Right cardiac atrium (tissue), 5 donors: ENCODE measurements at regions not wholly inside any gene's neighbourhood (a gene's known extent, or its start where the extent isn't known, plus 50 kb on each side); places are given as distances from the start of the nearest gene placed in this dataset.
"Not testable (repeated sequence)": the region's sequence is repeated elsewhere in the genome, so short reads cannot be mapped to it uniquely, and the experiment has no call there.

Experiments used
- ATAC-seq, 2 donors: fragments of 200-7000 bp; cut with Tn5 transposase; one replicate each; pipeline versions ENCODE4 v1.8.0 to v1.9.1; 2020; ENCODE audit warnings: moderate library complexity in 2 of 2, mild to moderate bottlenecking in 1 of 2
- DNase-seq, 3 donors: peaks; one replicate each; pipeline ENCODE4 v3.0.0-alpha.2; 2020
- H3K27ac ChIP-seq: one replicate; pipeline ENCODE4 v1.5.1; 2013; ENCODE audit warnings: mild to moderate bottlenecking, low read length, control low read depth, moderate library complexity
- H3K27me3 ChIP-seq: one replicate; pipeline ENCODE4 v1.6.1; 2013; ENCODE audit not compliant: control insufficient read depth, insufficient read depth
- H3K4me1 ChIP-seq: one replicate; pipeline ENCODE4 v1.6.1; 2013; ENCODE audit warnings: low read length; ENCODE audit not compliant: control insufficient read depth, insufficient read depth
- H3K4me3 ChIP-seq: one replicate; pipeline ENCODE4 v1.5.1; 2013; ENCODE audit warnings: low read length, control low read depth
- H3K9me3 ChIP-seq: one replicate; pipeline ENCODE4 v1.6.1; 2013; ENCODE audit warnings: low read length; ENCODE audit not compliant: control insufficient read depth
- WGBS: extraction: QIAGEN DNeasy Blood & Tissue Kit; methylation state at CpG from one replicate; pipeline ENCODE4 v1.1.7; 2013; 5-methylcytosine and 5-hydroxymethylcytosine counted together
- intact Hi-C, 4 donors: fragments of 100-400 bp; cut with DNase I; formaldehyde crosslinking; loops; one replicate each; pipeline versions ENCODE4 v1.11.0 to v1.14.0; 2022 to 2023
- donor health status: healthy with polysubstance abuse.
- donor health status: DM: no; HTN: yes; CAD: no.
- donor health status: DM: no; HTN: no; CAD: no.
- donor health status: DM: no; HTN: yes; CAD: no; lungs with severe emphysema.
- donor health status: DM: yes; HTN: yes; CAD: no.

- intact Hi-C loops, result no loop called here
- Histone ChIP-seq H3K4me1 (no peaks in the 10 kb centered on the region), H3K4me3 (no peak overlapping the region), H3K9me3 (no peaks in the 10 kb centered on the region), H3K27me3 (no peaks in the 10 kb centered on the region), H3K27ac (no peak overlapping the region)
- ATAC-seq, result no peak
- DNase-seq, result no peak
Measured at GRCh38 chr21:28142697-28143096, 850.0 kb downstream of the LTN1 start.

GRCh38 chr21:28138272-28138671, 854.4 kb downstream of the LTN1 start:
- H3K27ac ChIP-seq, result no peak overlapping the region
- intact Hi-C loops, result no loop called here
- no peaks in the 10 kb centered on the region for H3K27me3 ChIP-seq
- H3K4me3 ChIP-seq, result no peak overlapping the region
- H3K4me1 ChIP-seq, result no peaks in the 10 kb centered on the region
- no peaks in the 10 kb centered on the region for H3K9me3 ChIP-seq
- ATAC-seq, result no peak
- WGBS, result 70% methylated on average over 2 of the region's 2 CpGs
- DNase-seq, result no peak

- WGBS, result 54% methylated on average over 3 of the region's 3 CpGs
- H3K4me1 ChIP-seq, result no peaks in the 10 kb centered on the region
- no peak for DNase-seq
- H3K9me3 ChIP-seq, result no peaks in the 10 kb centered on the region
- H3K4me3 ChIP-seq, result no peak overlapping the region
- intact Hi-C loops, result no loop called here
- H3K27ac ChIP-seq, result no peak overlapping the region
- no peak for ATAC-seq
- no peaks in the 10 kb centered on the region for H3K27me3 ChIP-seq
Measured at GRCh38 chr21:28136656-28137255, 855.9 kb downstream of the LTN1 start.

GRCh38 chr21:28135646-28136045, 857.0 kb downstream of the LTN1 start:
- DNase-seq (no peak), ATAC-seq (no peak)
- 93% methylated on average over 2 of the region's 2 CpGs for WGBS
- no peak overlapping the region for H3K27ac ChIP-seq
- H3K4me3 ChIP-seq, result no peak overlapping the region
- no peaks in the 10 kb centered on the region for H3K4me1 ChIP-seq
- H3K27me3 ChIP-seq, result no peaks in the 10 kb centered on the region
- intact Hi-C loops, result no loop called here
- peaks cover 2% of the 10 kb centered on the region for H3K9me3 ChIP-seq

GRCh38 chr21:28133116-28133515, 859.6 kb downstream of the LTN1 start:
- WGBS, result 92% methylated on average over 2 of the region's 2 CpGs
- Histone ChIP-seq H3K27me3 (no peaks in the 10 kb centered on the region), H3K9me3 (peaks cover 2% of the 10 kb centered on the region), H3K27ac (no peak overlapping the region), H3K4me3 (no peak overlapping the region), H3K4me1 (no peaks in the 10 kb centered on the region)
- no peak for DNase-seq
- no peak for ATAC-seq
- intact Hi-C loops, result no loop called here

- Histone ChIP-seq H3K4me1 (no peaks in the 10 kb centered on the region), H3K27me3 (no peaks in the 10 kb centered on the region), H3K27ac (no peak overlapping the region), H3K4me3 (no peak overlapping the region), H3K9me3 (peaks cover 2% of the 10 kb centered on the region)
- ATAC-seq, result no peak
- 64% methylated on average over 1 of the region's 1 CpG for WGBS
- no peak for DNase-seq
- intact Hi-C loops, result no loop called here
Measured at GRCh38 chr21:28132713-28133112, 860.0 kb downstream of the LTN1 start.

- H3K4me1 ChIP-seq, result no peaks in the 10 kb centered on the region
- WGBS, result 41% methylated on average over 2 of the region's 2 CpGs
- H3K27ac ChIP-seq, result no peak overlapping the region
- peaks cover 2% of the 10 kb centered on the region for H3K9me3 ChIP-seq
- H3K27me3 ChIP-seq, result no peaks in the 10 kb centered on the region
- DNase-seq (no peak), ATAC-seq (peak in 1 of 2 donors; percentile 59)
- intact Hi-C loops, result no loop called here
- H3K4me3 ChIP-seq, result no peak overlapping the region
Measured at GRCh38 chr21:28127175-28127785, 865.4 kb downstream of the LTN1 start.

- H3K4me3 ChIP-seq, result no peak overlapping the region
- peaks cover 2% of the 10 kb centered on the region for H3K9me3 ChIP-seq
- DNase-seq, result no peak
- H3K27ac ChIP-seq, result no peak overlapping the region
- no peaks in the 10 kb centered on the region for H3K27me3 ChIP-seq
- peak in 1 of 2 donors; percentile 40 for ATAC-seq
- H3K4me1 ChIP-seq, result no peaks in the 10 kb centered on the region
- 49% methylated on average over 1 of the region's 1 CpG for WGBS
- intact Hi-C loops, result no loop called here
Measured at GRCh38 chr21:28126521-28127174, 866.0 kb downstream of the LTN1 start.

GRCh38 chr21:28124541-28124940, 868.1 kb downstream of the LTN1 start:
- H3K27ac ChIP-seq, result no peak overlapping the region
- intact Hi-C loops, result no loop called here
- no peak for ATAC-seq
- H3K4me3 ChIP-seq, result no peak overlapping the region
- no peaks in the 10 kb centered on the region for H3K4me1 ChIP-seq
- H3K9me3 ChIP-seq, result no peaks in the 10 kb centered on the region
- 93% methylated on average over 2 of the region's 2 CpGs for WGBS
- no peaks in the 10 kb centered on the region for H3K27me3 ChIP-seq
- no peak for DNase-seq

GRCh38 chr21:28118570-28118969, 874.1 kb downstream of the LTN1 start:
- no peak for DNase-seq
- Histone ChIP-seq H3K4me1 (no peaks in the 10 kb centered on the region), H3K4me3 (no peak overlapping the region), H3K27me3 (no peaks in the 10 kb centered on the region), H3K9me3 (no peaks in the 10 kb centered on the region), H3K27ac (no peak overlapping the region)
- no peak for ATAC-seq
- WGBS, result 92% methylated on average over 3 of the region's 3 CpGs
- intact Hi-C loops, result no loop called here

GRCh38 chr21:28114986-28115385, 877.7 kb downstream of the LTN1 start:
- H3K9me3 ChIP-seq, H3K27me3 ChIP-seq, H3K4me1 ChIP-seq, ATAC-seq, DNase-seq, intact Hi-C loops, H3K4me3 ChIP-seq, H3K27ac ChIP-seq: not testable (repeated sequence)
- 88% methylated on average over 5 of the region's 5 CpGs for WGBS
